Neural crest cell (in vitro differentiated cells): ENCODE measurements at regions not wholly inside any gene's neighbourhood (a gene's known extent, or its start where the extent isn't known, plus 50 kb on each side); places are given as distances from the start of the nearest gene placed in this dataset.
"Not testable (repeated sequence)": the region's sequence is repeated elsewhere in the genome, so short reads cannot be mapped to it uniquely, and the experiment has no call there.

Experiments used
- DNase-seq: peaks from one replicate; pipeline ENCODE4 v3.0.0; 2021; ENCODE audit warnings: low read depth, mixed read lengths, low spot score
- H3K27ac Mint-ChIP-seq: one replicate; pipeline ENCODE4 v1.8.0; 2021; ENCODE audit warnings: mild to moderate bottlenecking, mixed read lengths; ENCODE audit not compliant: unreplicated experiment
- H3K27me3 Mint-ChIP-seq: 2 replicates; pipeline ENCODE4 v1.8.0; 2021; ENCODE audit warnings: low read depth, mild to moderate bottlenecking, mixed read lengths
- H3K36me3 Mint-ChIP-seq: 2 replicates; pipeline ENCODE4 v1.8.0; 2021; ENCODE audit warnings: low read depth, mild to moderate bottlenecking, mixed read lengths
- H3K4me1 Mint-ChIP-seq: 2 replicates; pipeline ENCODE4 v1.8.0; 2021; ENCODE audit warnings: mixed read lengths
- H3K4me3 Mint-ChIP-seq: one replicate; pipeline ENCODE4 v1.8.0; 2021; ENCODE audit warnings: mild to moderate bottlenecking, mixed read lengths
- H3K9me3 Mint-ChIP-seq: 2 replicates; pipeline ENCODE4 v1.8.0; 2021; ENCODE audit warnings: mixed read lengths
- TF ChIP-seq, protein P1 (sequence below): fragments of 200-600 bp; sonication (generic); conservative IDR thresholded peaks from 2 replicates; pipeline ENCODE4 v1.5.0; 2021; ENCODE audit warnings: antibody characterized with exemption, mild to moderate bottlenecking

- Mint-ChIP-seq H3K4me3 (no peak overlapping the region), H3K36me3 (no peaks in the 10 kb centered on the region), H3K27me3 (no peaks in the 10 kb centered on the region), H3K9me3 (peaks cover 2% of the 10 kb centered on the region), H3K27ac (no peak overlapping the region), H3K4me1 (no peaks in the 10 kb centered on the region)
- DNase-seq, result no peak
- TF ChIP-seq, protein P1, sequence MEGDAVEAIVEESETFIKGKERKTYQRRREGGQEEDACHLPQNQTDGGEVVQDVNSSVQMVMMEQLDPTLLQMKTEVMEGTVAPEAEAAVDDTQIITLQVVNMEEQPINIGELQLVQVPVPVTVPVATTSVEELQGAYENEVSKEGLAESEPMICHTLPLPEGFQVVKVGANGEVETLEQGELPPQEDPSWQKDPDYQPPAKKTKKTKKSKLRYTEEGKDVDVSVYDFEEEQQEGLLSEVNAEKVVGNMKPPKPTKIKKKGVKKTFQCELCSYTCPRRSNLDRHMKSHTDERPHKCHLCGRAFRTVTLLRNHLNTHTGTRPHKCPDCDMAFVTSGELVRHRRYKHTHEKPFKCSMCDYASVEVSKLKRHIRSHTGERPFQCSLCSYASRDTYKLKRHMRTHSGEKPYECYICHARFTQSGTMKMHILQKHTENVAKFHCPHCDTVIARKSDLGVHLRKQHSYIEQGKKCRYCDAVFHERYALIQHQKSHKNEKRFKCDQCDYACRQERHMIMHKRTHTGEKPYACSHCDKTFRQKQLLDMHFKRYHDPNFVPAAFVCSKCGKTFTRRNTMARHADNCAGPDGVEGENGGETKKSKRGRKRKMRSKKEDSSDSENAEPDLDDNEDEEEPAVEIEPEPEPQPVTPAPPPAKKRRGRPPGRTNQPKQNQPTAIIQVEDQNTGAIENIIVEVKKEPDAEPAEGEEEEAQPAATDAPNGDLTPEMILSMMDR, result no peak
Observed at GRCh38 chr3:151593928-151594327, 133.1 kb upstream of the IGSF10 start.

DNA sequence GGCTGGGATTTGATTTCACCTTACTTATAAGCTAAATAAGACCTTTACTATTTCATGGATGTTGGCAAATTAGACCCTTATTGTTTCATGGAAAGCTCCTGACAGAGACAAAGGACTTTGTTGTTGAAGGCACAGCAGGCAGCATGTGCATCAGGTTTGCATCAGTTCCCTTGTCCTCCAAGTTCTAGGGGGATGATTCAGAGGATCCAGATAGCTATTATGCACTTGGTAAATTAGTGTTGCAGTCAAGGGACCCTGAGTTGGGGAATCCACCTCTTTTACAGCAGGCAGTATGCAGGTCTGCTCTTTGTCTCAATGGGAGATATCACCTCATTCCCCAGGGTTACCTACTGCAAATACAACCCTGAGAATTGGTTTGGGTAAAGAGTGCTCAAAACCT is 131.4 kb upstream of the IGSF10 start:
- Mint-ChIP-seq H3K4me1 (no peaks in the 10 kb centered on the region), H3K27ac (no peak overlapping the region), H3K4me3 (no peak overlapping the region), H3K36me3 (no peaks in the 10 kb centered on the region), H3K27me3 (no peaks in the 10 kb centered on the region), H3K9me3 (peaks cover 2% of the 10 kb centered on the region)
- TF ChIP-seq, protein P1, result no peak
- DNase-seq, result no peak

- no peaks in the 10 kb centered on the region for H3K36me3 Mint-ChIP-seq
- no peaks in the 10 kb centered on the region for H3K4me1 Mint-ChIP-seq
- peaks cover 4% of the 10 kb centered on the region for H3K9me3 Mint-ChIP-seq
- no peak for DNase-seq
- H3K4me3 Mint-ChIP-seq, result no peak overlapping the region
- no peaks in the 10 kb centered on the region for H3K27me3 Mint-ChIP-seq
- TF ChIP-seq, protein P1, result no peak
- H3K27ac Mint-ChIP-seq, result no peak overlapping the region
Observed at GRCh38 chr3:151591441-151591840, 130.6 kb upstream of the IGSF10 start.

- no peak for DNase-seq
- TF ChIP-seq, protein P1, result no peak
- H3K27ac Mint-ChIP-seq, result no peak overlapping the region
- no peaks in the 10 kb centered on the region for H3K4me1 Mint-ChIP-seq
- H3K27me3 Mint-ChIP-seq, result no peaks in the 10 kb centered on the region
- H3K36me3 Mint-ChIP-seq, result no peaks in the 10 kb centered on the region
- H3K9me3 Mint-ChIP-seq, result peaks cover 4% of the 10 kb centered on the region
- H3K4me3 Mint-ChIP-seq, result no peak overlapping the region
Observed at GRCh38 chr3:151589311-151589710, 128.4 kb upstream of the IGSF10 start.

GRCh38 chr3:151587659-151588058 is 126.8 kb upstream of the IGSF10 start:
- H3K27ac Mint-ChIP-seq, DNase-seq, H3K27me3 Mint-ChIP-seq, H3K36me3 Mint-ChIP-seq, H3K4me3 Mint-ChIP-seq, H3K4me1 Mint-ChIP-seq, H3K9me3 Mint-ChIP-seq: not testable (repeated sequence)

- no peaks in the 10 kb centered on the region for H3K36me3 Mint-ChIP-seq
- peaks cover 2% of the 10 kb centered on the region for H3K9me3 Mint-ChIP-seq
Observed at GRCh38 chr3:151584566-151584965, 123.7 kb upstream of the IGSF10 start.

More at GRCh38 chr3:151584566-151584965, 123.7 kb upstream of the IGSF10 start:
- Mint-ChIP-seq H3K27ac (no peak overlapping the region), H3K27me3 (no peaks in the 10 kb centered on the region), H3K4me3 (no peak overlapping the region), H3K4me1 (peaks cover 4% of the 10 kb centered on the region)
- TF ChIP-seq, protein P1, result no peak
- no peak for DNase-seq
